Tibial nerve (tissue), 4 donors: ENCODE measurements at regions not wholly inside any gene's neighbourhood (a gene's known extent, or its start where the extent isn't known, plus 50 kb on each side); places are given as distances from the start of the nearest gene placed in this dataset.

Experiments used
- CTCF ChIP-seq, 5 experiments: fragments of 200-600 bp in 3 of 5; fragments of 450-650 bp in 2 of 5; sonication (generic) in 3 of 5; IDR thresholded peaks; one replicate each; pipeline ENCODE4 v1.5.1; 2016 to 2019; ENCODE audit warnings: antibody characterized with exemption in 5 of 5, mild to moderate bottlenecking in 3 of 5, moderate library complexity in 2 of 5
- EP300 ChIP-seq, 2 donors: sonication (generic); formaldehyde crosslinking; IDR thresholded peaks; one replicate each; pipeline ENCODE4 v1.6.1; 2017; ENCODE audit warnings: antibody characterized with exemption in 2 of 2, mild to moderate bottlenecking in 1 of 2
- POLR2A ChIP-seq, 2 donors: fragments of 450-650 bp; IDR thresholded peaks; one replicate each; pipeline ENCODE4 v1.6.1; 2017; ENCODE audit warnings: antibody characterized with exemption in 2 of 2, mild to moderate bottlenecking in 2 of 2, moderate library complexity in 2 of 2

GRCh38 chr6:27805347-27805746, 106.8 kb downstream of the OR2B2 start:
- TF ChIP-seq CTCF (IDR thresholded peaks at IDR 0.05): no peak
- TF ChIP-seq POLR2A (IDR thresholded peaks at IDR 0.05): no peak
- no peak for TF ChIP-seq EP300 (IDR thresholded peaks at IDR 0.05)
